ENCODE measurements at regions not wholly inside any gene's neighbourhood (a gene's known extent, or its start where the extent isn't known, plus 50 kb on each side); places are given as distances from the start of the nearest gene placed in this dataset.

GRCh38 chr10:30155401-30155800 lies 96.0 kb upstream of the JCAD start:
- Histone ChIP-seq H3K27me3 (ENCODE audit: control insufficient read depth, insufficient read depth, low read length, poor library complexity, severe bottlenecking) (peaks cover 19% of the 10 kb centered on the region), H3K9me3 (ENCODE audit: control insufficient read depth, low read length) (peaks cover 11% of the 10 kb centered on the region), H3K4me3 (ENCODE audit: low read length) (no peak overlapping the region), H3K27ac (ENCODE audit: low read depth, low read length) (no peak overlapping the region), H3K36me3 (ENCODE audit: control insufficient read depth, insufficient read depth, low read length) (no peaks in the 10 kb centered on the region), H3K9ac (ENCODE audit: extremely low read depth, low read length, poor library complexity, severe bottlenecking) (no peak overlapping the region), H3K4me1 (ENCODE audit: control insufficient read depth, insufficient read depth, low read length) (no peaks in the 10 kb centered on the region)
- no peak for DNase-seq
- no peak overlapping the region for H3K27ac Mint-ChIP-seq
- no peaks in the 10 kb centered on the region for H3K36me3 Mint-ChIP-seq (ENCODE audit: low read depth)
- WGBS, 2 experiments (ENCODE audit: insufficient coverage in 1 of 2, insufficient read length in 1 of 2): 74 to 90% methylated on average over 4 of the region's 4 CpGs
- peaks cover 29% of the 10 kb centered on the region for H3K27me3 Mint-ChIP-seq (ENCODE audit: insufficient read depth)
- no peak for TF ChIP-seq CTCF (conservative IDR thresholded peaks at IDR 0.05)
- peaks cover 5% of the 10 kb centered on the region for H3K9me3 Mint-ChIP-seq
- peaks cover 19% of the 10 kb centered on the region for H3K4me1 Mint-ChIP-seq
- no peak overlapping the region for H3K4me3 Mint-ChIP-seq

- H3K9ac ChIP-seq (ENCODE audit: extremely low read depth, low read length, poor library complexity, severe bottlenecking): no peak overlapping the region
- no peak for TF ChIP-seq CTCF (conservative IDR thresholded peaks at IDR 0.05)
- 94% methylated on average over 1 of the region's 1 CpG; no CpG with 5 or more reads in 1 of the 2 experiments for WGBS, 2 experiments (ENCODE audit: insufficient coverage in 1 of 2, insufficient read length in 1 of 2)
- Mint-ChIP-seq H3K9me3 (peaks cover 5% of the 10 kb centered on the region), H3K27ac (no peak overlapping the region), H3K4me1 (peaks cover 13% of the 10 kb centered on the region), H3K36me3 (ENCODE audit: low read depth) (no peaks in the 10 kb centered on the region), H3K4me3 (no peak overlapping the region), H3K27me3 (ENCODE audit: insufficient read depth) (peaks cover 26% of the 10 kb centered on the region)
- no peak for DNase-seq
- H3K27ac ChIP-seq (ENCODE audit: low read depth, low read length): no peak overlapping the region
- H3K36me3 ChIP-seq (ENCODE audit: control insufficient read depth, insufficient read depth, low read length): no peaks in the 10 kb centered on the region
- peaks cover 11% of the 10 kb centered on the region for H3K9me3 ChIP-seq (ENCODE audit: control insufficient read depth, low read length)
- peaks cover 14% of the 10 kb centered on the region for H3K27me3 ChIP-seq (ENCODE audit: control insufficient read depth, insufficient read depth, low read length, poor library complexity, severe bottlenecking)
- H3K4me3 ChIP-seq (ENCODE audit: low read length): no peak overlapping the region
- no peaks in the 10 kb centered on the region for H3K4me1 ChIP-seq (ENCODE audit: control insufficient read depth, insufficient read depth, low read length)
Observed at GRCh38 chr10:30154561-30154960, 95.2 kb upstream of the JCAD start.

GRCh38 chr10:30154126-30154525 lies 94.7 kb upstream of the JCAD start:
- Histone ChIP-seq H3K4me3 (ENCODE audit: low read length) (no peak overlapping the region), H3K27ac (ENCODE audit: low read depth, low read length) (no peak overlapping the region), H3K9me3 (ENCODE audit: control insufficient read depth, low read length) (peaks cover 11% of the 10 kb centered on the region), H3K9ac (ENCODE audit: extremely low read depth, low read length, poor library complexity, severe bottlenecking) (no peak overlapping the region), H3K36me3 (ENCODE audit: control insufficient read depth, insufficient read depth, low read length) (no peaks in the 10 kb centered on the region), H3K27me3 (ENCODE audit: control insufficient read depth, insufficient read depth, low read length, poor library complexity, severe bottlenecking) (peaks cover 9% of the 10 kb centered on the region), H3K4me1 (ENCODE audit: control insufficient read depth, insufficient read depth, low read length) (no peaks in the 10 kb centered on the region)
- Mint-ChIP-seq H3K27me3 (ENCODE audit: insufficient read depth) (peaks cover 24% of the 10 kb centered on the region), H3K9me3 (peaks cover 5% of the 10 kb centered on the region), H3K4me3 (no peak overlapping the region), H3K4me1 (peaks cover 13% of the 10 kb centered on the region), H3K36me3 (ENCODE audit: low read depth) (no peaks in the 10 kb centered on the region), H3K27ac (no peak overlapping the region)
- no peak for TF ChIP-seq CTCF (conservative IDR thresholded peaks at IDR 0.05)
- DNase-seq: no peak
- 95 to 100% methylated on average over 4 of the region's 4 CpGs for WGBS, 2 experiments (ENCODE audit: insufficient coverage in 1 of 2, insufficient read length in 1 of 2)

All from endodermal cell (in vitro differentiated cells).